Glutamatergic neuron (in vitro differentiated cells): ENCODE measurements at regions not wholly inside any gene's neighbourhood (a gene's known extent, or its start where the extent isn't known, plus 50 kb on each side); places are given as distances from the start of the nearest gene placed in this dataset.

ENCODE experiments used
- DNase-seq: peaks from one replicate; pipeline ENCODE4 v3.0.0; 2022
- H3K27ac Mint-ChIP-seq: one replicate; pipeline ENCODE4 v1.8.0; 2020; ENCODE audit warnings: mild to moderate bottlenecking, mixed read lengths, inconsistent platforms; ENCODE audit not compliant: unreplicated experiment
- H3K27me3 Mint-ChIP-seq: one replicate; pipeline ENCODE4 v1.8.0; 2020; ENCODE audit warnings: mild to moderate bottlenecking, moderate library complexity, mixed read lengths, inconsistent platforms; ENCODE audit not compliant: unreplicated experiment
- H3K36me3 Mint-ChIP-seq: one replicate; pipeline ENCODE4 v1.8.0; 2020; ENCODE audit warnings: mild to moderate bottlenecking, mixed read lengths, inconsistent platforms; ENCODE audit not compliant: unreplicated experiment
- H3K4me1 Mint-ChIP-seq: one replicate; pipeline ENCODE4 v1.8.0; 2020; ENCODE audit warnings: mild to moderate bottlenecking, low read depth, mixed read lengths, inconsistent platforms; ENCODE audit not compliant: unreplicated experiment
- H3K4me3 Mint-ChIP-seq: one replicate; pipeline ENCODE4 v1.8.0; 2020; ENCODE audit warnings: mild to moderate bottlenecking, mixed read lengths, inconsistent platforms; ENCODE audit not compliant: unreplicated experiment
- H3K9me3 Mint-ChIP-seq: one replicate; pipeline ENCODE4 v1.8.0; 2020; ENCODE audit warnings: mild to moderate bottlenecking, moderate library complexity, mixed read lengths, inconsistent platforms; ENCODE audit not compliant: unreplicated experiment
- CTCF ChIP-seq: fragments of 200-600 bp; sonication (generic); IDR thresholded peaks from one replicate; pipeline ENCODE4 v1.5.0; 2021; ENCODE audit not compliant: partially characterized antibody, unreplicated experiment

- DNase-seq = no peak
- TF ChIP-seq CTCF = no peak
- peaks cover 9% of the 10 kb centered on the region for H3K27me3 Mint-ChIP-seq
- H3K9me3 Mint-ChIP-seq = peaks cover 19% of the 10 kb centered on the region
- H3K4me3 Mint-ChIP-seq = no peak overlapping the region
- no peaks in the 10 kb centered on the region for H3K4me1 Mint-ChIP-seq
- H3K36me3 Mint-ChIP-seq = peaks cover 18% of the 10 kb centered on the region
- H3K27ac Mint-ChIP-seq = no peak overlapping the region
Observed at GRCh38 chr22:49161002-49161850, 666.4 kb downstream of the BRD1 start.

DNA sequence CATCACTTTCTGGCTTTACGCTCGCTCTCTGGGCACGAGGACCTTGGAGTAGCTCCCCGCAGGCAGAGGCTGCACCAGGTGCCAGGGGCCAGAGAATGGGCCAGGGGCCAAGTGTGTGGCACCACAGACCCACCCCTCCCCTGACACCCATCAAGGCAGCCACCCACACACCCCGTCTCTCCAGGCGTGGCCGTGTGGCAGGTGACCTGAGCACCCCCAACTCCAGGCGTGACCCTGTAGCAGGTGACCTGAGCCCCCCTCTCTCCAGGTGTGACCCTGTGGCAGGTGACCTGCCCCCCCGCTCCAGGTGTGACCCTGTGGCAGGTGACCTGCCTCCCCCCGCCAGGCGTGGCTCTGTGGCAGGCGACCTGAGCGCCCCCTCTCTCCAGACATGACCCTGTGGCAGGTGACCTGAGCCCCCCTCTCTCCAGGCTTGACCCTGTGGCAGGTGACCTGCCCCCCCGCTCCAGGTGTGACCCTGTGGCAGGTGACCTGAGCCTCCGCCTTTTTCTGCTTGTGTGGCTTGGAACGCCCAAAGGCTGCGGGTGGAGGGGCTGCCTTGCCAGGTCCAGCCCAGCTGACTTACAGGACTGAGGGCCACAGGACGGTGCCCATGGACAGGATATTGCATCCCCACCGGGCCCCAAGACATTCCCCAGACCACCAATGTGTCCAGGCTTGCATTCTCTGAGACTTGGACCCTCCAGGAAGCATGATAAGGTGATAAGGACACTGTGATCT is 667.2 kb downstream of the BRD1 start:
- H3K27me3 Mint-ChIP-seq = peaks cover 8% of the 10 kb centered on the region
- H3K27ac Mint-ChIP-seq = no peak overlapping the region
- H3K36me3 Mint-ChIP-seq = peaks cover 19% of the 10 kb centered on the region
- H3K4me1 Mint-ChIP-seq = no peaks in the 10 kb centered on the region
- TF ChIP-seq CTCF = no peak
- H3K9me3 Mint-ChIP-seq = peaks cover 23% of the 10 kb centered on the region
- DNase-seq = no peak
- H3K4me3 Mint-ChIP-seq = no peak overlapping the region

- Mint-ChIP-seq H3K4me1 (no peaks in the 10 kb centered on the region), H3K9me3 (peaks cover 23% of the 10 kb centered on the region), H3K27me3 (peaks cover 8% of the 10 kb centered on the region), H3K36me3 (peaks cover 19% of the 10 kb centered on the region), H3K4me3 (no peak overlapping the region), H3K27ac (no peak overlapping the region)
- no peak for TF ChIP-seq CTCF
- no peak for DNase-seq
Observed at GRCh38 chr22:49159711-49160110, 668.0 kb downstream of the BRD1 start.

- H3K4me1 Mint-ChIP-seq = no peaks in the 10 kb centered on the region
- peaks cover 19% of the 10 kb centered on the region for H3K36me3 Mint-ChIP-seq
- TF ChIP-seq CTCF = no peak
- H3K27ac Mint-ChIP-seq = no peak overlapping the region
- H3K4me3 Mint-ChIP-seq = no peak overlapping the region
- peaks cover 8% of the 10 kb centered on the region for H3K27me3 Mint-ChIP-seq
- peaks cover 23% of the 10 kb centered on the region for H3K9me3 Mint-ChIP-seq
- DNase-seq = no peak
Observed at GRCh38 chr22:49158741-49159564, 668.7 kb downstream of the BRD1 start.
